HG02973 (cell line): ENCODE measurements at regions not wholly inside any gene's neighbourhood (a gene's known extent, or its start where the extent isn't known, plus 50 kb on each side); places are given as distances from the start of the nearest gene placed in this dataset.

Experiments used
- ATAC-seq: cut with Tn5 transposase; IDR thresholded peaks from one replicate; pipeline ENCODE4 v1.9.1; 2021; ENCODE audit warnings: moderate library complexity; ENCODE audit not compliant: unreplicated experiment

GRCh38 chr5:54859316-54859715, 126.1 kb downstream of the ESM1 start:
- no peak for ATAC-seq

GRCh38 chr5:54854883-54855581, 130.4 kb downstream of the ESM1 start:
- no peak for ATAC-seq

GRCh38 chr5:54852007-54852406, 133.4 kb downstream of the ESM1 start:
- no peak for ATAC-seq

GRCh38 chr5:54851449-54851848, 133.9 kb downstream of the ESM1 start:
- no peak for ATAC-seq

- ATAC-seq: no peak
Observed at GRCh38 chr5:54848581-54848980, 136.8 kb downstream of the ESM1 start.

DNA sequence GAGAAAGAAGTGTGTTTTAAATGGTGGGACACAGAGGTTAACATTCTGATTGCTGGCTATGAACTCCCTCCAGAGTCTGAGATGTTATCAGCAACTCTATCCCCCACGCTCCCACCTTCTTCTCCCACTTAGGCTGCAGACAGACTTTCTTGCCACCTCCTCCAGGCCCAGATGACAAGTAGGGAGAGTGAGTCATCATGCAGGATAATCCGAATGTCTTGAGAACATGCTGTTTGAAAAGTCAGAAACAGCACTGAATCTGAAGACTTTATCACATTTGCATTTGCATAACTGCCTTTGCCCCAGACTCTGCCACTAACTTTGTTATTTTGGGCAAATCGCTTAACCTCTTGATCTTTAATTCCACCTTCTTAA, 139.8 kb downstream of the ESM1 start:
- no peak for ATAC-seq

- no peak for ATAC-seq
Observed at GRCh38 chr5:54844905-54845566, 140.4 kb downstream of the ESM1 start.

DNA sequence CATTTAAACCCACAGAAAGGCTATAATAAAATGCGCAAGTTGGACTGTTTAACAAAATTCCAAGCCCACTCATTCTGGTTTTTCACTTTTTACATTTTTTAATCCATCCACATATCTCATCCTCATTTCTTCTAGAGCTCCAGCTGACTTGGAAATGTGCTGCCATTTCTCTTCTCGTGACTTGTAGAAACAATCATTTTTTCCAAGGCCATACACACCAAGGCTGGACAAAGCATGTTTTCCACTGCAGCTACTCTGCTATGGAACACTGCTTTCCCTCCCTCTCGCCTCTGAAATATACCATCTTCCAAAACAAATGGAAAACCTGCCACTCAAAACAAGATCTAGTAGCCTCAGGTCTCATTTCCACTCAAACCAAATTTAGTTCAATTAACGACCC, 141.1 kb downstream of the ESM1 start:
- no peak for ATAC-seq

DNA sequence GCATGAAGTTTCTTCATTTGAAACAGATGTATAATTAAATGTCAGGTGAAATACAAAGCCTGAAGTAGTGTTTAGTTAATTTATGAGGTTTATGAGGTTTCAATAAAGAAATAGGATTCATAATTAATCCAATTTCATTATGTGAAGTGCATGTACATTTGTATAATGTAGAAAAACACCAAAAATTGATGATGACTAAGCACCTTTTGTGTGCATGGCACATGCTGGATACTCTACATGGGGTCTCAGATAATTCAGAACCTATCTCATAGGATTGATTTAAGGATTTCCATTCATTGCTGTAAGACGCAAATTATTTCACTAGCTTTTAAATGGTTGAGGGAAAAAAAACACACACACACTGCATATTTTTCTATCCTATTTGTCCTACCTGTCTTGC, 143.9 kb downstream of the ESM1 start:
- no peak for ATAC-seq

DNA sequence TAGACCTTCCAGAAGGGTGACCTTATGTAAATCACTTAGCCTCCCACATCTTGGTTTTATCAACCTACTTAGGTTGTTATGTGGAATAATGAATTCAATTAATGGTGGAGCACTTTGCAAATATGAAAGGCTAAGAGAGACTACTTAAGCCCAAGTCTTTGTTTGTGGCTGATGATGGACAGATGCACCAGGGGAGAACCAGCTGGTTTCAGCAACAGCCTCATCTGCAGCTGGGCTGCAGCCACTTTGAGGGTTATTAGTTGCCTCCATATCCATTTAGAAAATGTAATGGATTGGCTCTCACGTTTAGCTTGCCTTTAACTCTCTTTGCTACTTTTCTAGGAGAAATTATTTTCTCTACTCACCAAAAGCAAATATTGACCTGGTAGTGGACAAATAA, 146.6 kb downstream of the ESM1 start:
- no peak for ATAC-seq

DNA sequence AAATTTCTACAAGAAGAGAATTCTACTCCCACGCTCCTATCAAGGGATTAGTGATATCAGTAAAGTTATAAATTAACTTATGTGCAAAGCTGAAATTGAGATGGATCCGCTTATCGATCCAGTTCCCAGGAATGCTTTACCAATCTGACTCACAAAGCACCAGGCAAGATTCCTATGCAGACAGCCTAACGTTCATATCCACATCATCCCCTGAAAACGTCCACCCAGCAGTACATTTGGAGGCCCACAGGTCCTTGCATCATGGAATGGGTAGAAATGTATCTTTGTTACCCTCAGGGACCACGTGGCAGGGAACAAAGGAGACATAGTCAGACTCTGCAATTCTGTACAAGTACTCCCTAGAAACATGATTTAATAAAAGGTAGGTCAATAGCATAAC, 147.4 kb downstream of the ESM1 start:
- no peak for ATAC-seq

DNA sequence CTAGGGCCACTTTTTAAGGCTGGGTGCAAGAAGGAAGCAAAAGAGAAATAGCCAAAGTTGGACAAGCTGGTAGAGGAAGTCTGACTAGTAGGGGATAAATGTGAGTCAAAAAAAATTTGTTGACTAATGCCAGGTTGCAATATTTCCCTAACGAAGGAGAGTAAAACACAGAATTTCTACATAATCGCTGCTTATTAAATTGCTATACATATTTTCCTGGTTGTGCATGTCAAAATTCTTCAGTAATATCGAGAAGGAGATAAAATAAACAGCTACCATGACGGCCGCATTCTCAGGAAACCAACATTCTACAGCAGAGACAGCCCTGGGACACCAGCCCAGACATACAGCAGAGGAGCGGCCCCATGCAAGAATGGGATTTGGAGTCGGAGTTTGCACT, 148.3 kb downstream of the ESM1 start:
- no peak for ATAC-seq

- no peak for ATAC-seq
Observed at GRCh38 chr5:54835647-54836046, 149.7 kb downstream of the ESM1 start.

- ATAC-seq: no peak
Observed at GRCh38 chr5:54834121-54834842, 151.1 kb downstream of the ESM1 start.

DNA sequence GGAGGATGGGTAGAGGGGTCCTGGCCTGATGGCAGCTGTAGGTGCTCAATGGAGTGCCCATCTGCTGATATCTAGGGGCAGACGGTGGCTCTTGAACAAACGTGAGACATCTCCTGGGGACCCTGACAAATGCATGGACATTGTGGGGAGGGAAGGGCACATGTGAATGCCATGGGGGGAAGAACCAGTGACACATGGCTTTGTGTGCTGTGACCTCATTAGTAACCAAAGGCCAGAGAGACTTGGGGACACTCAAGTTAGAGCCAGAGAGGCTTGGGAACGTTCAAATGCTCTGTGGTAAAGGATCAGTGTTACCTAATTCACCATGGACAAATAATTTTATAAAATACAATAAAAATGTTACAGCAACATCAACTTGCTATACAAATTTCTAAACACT, 151.8 kb downstream of the ESM1 start:
- no peak for ATAC-seq

- ATAC-seq: no peak
Observed at GRCh38 chr5:54832858-54833257, 152.5 kb downstream of the ESM1 start.

- ATAC-seq: no peak
Observed at GRCh38 chr5:54832045-54832444, 153.3 kb downstream of the ESM1 start.

DNA sequence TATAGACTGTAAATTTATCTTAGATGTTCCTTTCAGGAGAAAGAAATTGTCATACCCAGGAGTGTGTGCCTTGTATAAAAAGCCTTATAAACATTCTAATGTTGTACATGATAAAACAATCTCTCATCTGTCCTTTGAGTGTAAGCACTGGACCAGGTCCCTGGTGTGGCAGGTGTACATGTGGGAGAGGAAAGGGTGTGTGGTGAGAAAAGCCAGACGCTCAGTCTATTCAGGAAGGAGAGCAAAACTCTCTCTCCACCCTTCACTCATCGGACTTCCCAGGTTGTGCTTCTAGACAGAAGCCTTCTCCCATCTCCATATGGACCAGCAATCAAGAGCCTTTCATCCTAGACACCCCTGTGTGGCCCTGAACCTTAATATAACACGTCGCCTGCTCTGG, 154.2 kb downstream of the ESM1 start:
- ATAC-seq: no peak

- ATAC-seq: no peak
Observed at GRCh38 chr5:54829676-54830535, 155.5 kb downstream of the ESM1 start.

- no peak for ATAC-seq
Observed at GRCh38 chr5:54829102-54829501, 156.3 kb downstream of the ESM1 start.

DNA sequence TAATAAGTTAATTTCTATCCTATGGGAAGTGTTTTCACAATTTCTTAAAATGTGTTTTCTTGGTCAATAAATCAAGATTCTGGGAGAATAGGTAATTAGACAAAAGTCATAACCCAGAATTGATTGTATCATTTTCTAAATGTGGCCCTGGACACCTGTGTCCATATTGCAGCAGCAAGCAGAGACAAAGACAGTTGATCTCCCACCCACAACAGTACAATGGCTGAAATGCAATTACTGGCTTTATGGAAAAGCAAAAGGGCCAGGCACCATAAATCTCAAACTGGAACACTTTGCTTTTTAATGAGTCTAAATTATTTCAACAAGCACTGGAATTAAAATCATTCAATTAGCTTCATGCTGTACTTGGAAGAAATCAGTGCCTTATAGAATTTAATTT, 157.2 kb downstream of the ESM1 start:
- ATAC-seq: no peak
